ENCODE measurements at regions not wholly inside any gene's neighbourhood (a gene's known extent, or its start where the extent isn't known, plus 50 kb on each side); places are given as distances from the start of the nearest gene placed in this dataset.

- Histone ChIP-seq H3K9ac (ENCODE audit: low read depth, low read length) (no peak overlapping the region), H3K4me1 (ENCODE audit: control insufficient read depth, insufficient read depth, low read length) (no peaks in the 10 kb centered on the region), H3K9me3 (ENCODE audit: control insufficient read depth, insufficient read depth, low read length) (no peaks in the 10 kb centered on the region), H3K27ac (ENCODE audit: low read depth, low read length) (no peak overlapping the region), H3K36me3 (ENCODE audit: control insufficient read depth, insufficient read depth, low read length) (no peaks in the 10 kb centered on the region), H3K27me3 (ENCODE audit: control insufficient read depth, insufficient read depth, low read length) (no peaks in the 10 kb centered on the region), H3K4me3 (ENCODE audit: low read depth, low read length) (no peak overlapping the region)
These were observed 195.6 kb downstream of the KCTD12 start for GRCh38 chr13:76690611-76691010.

- H3K27me3 ChIP-seq (ENCODE audit: control insufficient read depth, insufficient read depth, low read length): no peaks in the 10 kb centered on the region
- H3K9me3 ChIP-seq (ENCODE audit: control insufficient read depth, insufficient read depth, low read length): no peaks in the 10 kb centered on the region
- no peaks in the 10 kb centered on the region for H3K36me3 ChIP-seq (ENCODE audit: control insufficient read depth, insufficient read depth, low read length)
- no peak overlapping the region for H3K9ac ChIP-seq (ENCODE audit: low read depth, low read length)
- no peak overlapping the region for H3K27ac ChIP-seq (ENCODE audit: low read depth, low read length)
- no peak overlapping the region for H3K4me3 ChIP-seq (ENCODE audit: low read depth, low read length)
- peaks cover 3% of the 10 kb centered on the region; the same call in 1 of the 2 replicates for H3K4me1 ChIP-seq (ENCODE audit: control insufficient read depth, insufficient read depth, low read length)
These were observed 198.7 kb downstream of the KCTD12 start for GRCh38 chr13:76687467-76687866.

- no peak overlapping the region for H3K4me3 ChIP-seq (ENCODE audit: low read depth, low read length)
- no peaks in the 10 kb centered on the region for H3K9me3 ChIP-seq (ENCODE audit: control insufficient read depth, insufficient read depth, low read length)
- H3K27me3 ChIP-seq (ENCODE audit: control insufficient read depth, insufficient read depth, low read length): no peaks in the 10 kb centered on the region
- H3K9ac ChIP-seq (ENCODE audit: low read depth, low read length): no peak overlapping the region
- H3K27ac ChIP-seq (ENCODE audit: low read depth, low read length): no peak overlapping the region
- peaks cover 3% of the 10 kb centered on the region; the same call in 1 of the 2 replicates for H3K4me1 ChIP-seq (ENCODE audit: control insufficient read depth, insufficient read depth, low read length)
- H3K36me3 ChIP-seq (ENCODE audit: control insufficient read depth, insufficient read depth, low read length): no peaks in the 10 kb centered on the region
These were observed 200.3 kb downstream of the KCTD12 start for GRCh38 chr13:76685938-76686337.

- Histone ChIP-seq H3K4me3 (ENCODE audit: low read depth, low read length) (no peak overlapping the region), H3K27me3 (ENCODE audit: control insufficient read depth, insufficient read depth, low read length) (no peaks in the 10 kb centered on the region), H3K27ac (ENCODE audit: low read depth, low read length) (no peak overlapping the region), H3K4me1 (ENCODE audit: control insufficient read depth, insufficient read depth, low read length) (peaks cover 3% of the 10 kb centered on the region; the same call in 1 of the 2 replicates), H3K36me3 (ENCODE audit: control insufficient read depth, insufficient read depth, low read length) (no peaks in the 10 kb centered on the region), H3K9me3 (ENCODE audit: control insufficient read depth, insufficient read depth, low read length) (no peaks in the 10 kb centered on the region), H3K9ac (ENCODE audit: low read depth, low read length) (no peak overlapping the region)
These were observed 201.9 kb downstream of the KCTD12 start for GRCh38 chr13:76684336-76684735.

- Histone ChIP-seq H3K36me3 (ENCODE audit: control insufficient read depth, insufficient read depth, low read length) (no peaks in the 10 kb centered on the region), H3K9me3 (ENCODE audit: control insufficient read depth, insufficient read depth, low read length) (no peaks in the 10 kb centered on the region), H3K4me1 (ENCODE audit: control insufficient read depth, insufficient read depth, low read length) (peaks cover 3% of the 10 kb centered on the region; the same call in 1 of the 2 replicates), H3K4me3 (ENCODE audit: low read depth, low read length) (no peak overlapping the region), H3K9ac (ENCODE audit: low read depth, low read length) (no peak overlapping the region), H3K27ac (ENCODE audit: low read depth, low read length) (no peak overlapping the region), H3K27me3 (ENCODE audit: control insufficient read depth, insufficient read depth, low read length) (no peaks in the 10 kb centered on the region)
These were observed 202.4 kb downstream of the KCTD12 start for GRCh38 chr13:76683854-76684253.

- no peaks in the 10 kb centered on the region for H3K27me3 ChIP-seq (ENCODE audit: control insufficient read depth, insufficient read depth, low read length)
- H3K9me3 ChIP-seq (ENCODE audit: control insufficient read depth, insufficient read depth, low read length): no peaks in the 10 kb centered on the region
- no peak overlapping the region for H3K9ac ChIP-seq (ENCODE audit: low read depth, low read length)
- no peak overlapping the region for H3K27ac ChIP-seq (ENCODE audit: low read depth, low read length)
- H3K4me3 ChIP-seq (ENCODE audit: low read depth, low read length): no peak overlapping the region
- H3K4me1 ChIP-seq (ENCODE audit: control insufficient read depth, insufficient read depth, low read length): peaks cover 3% of the 10 kb centered on the region; the same call in 1 of the 2 replicates
- H3K36me3 ChIP-seq (ENCODE audit: control insufficient read depth, insufficient read depth, low read length): no peaks in the 10 kb centered on the region
These were observed 203.0 kb downstream of the KCTD12 start for GRCh38 chr13:76683168-76683567.

GRCh38 chr13:76680112-76680511 is 206.1 kb downstream of the KCTD12 start:
- no peaks in the 10 kb centered on the region for H3K36me3 ChIP-seq (ENCODE audit: control insufficient read depth, insufficient read depth, low read length)
- no peak overlapping the region for H3K4me3 ChIP-seq (ENCODE audit: low read depth, low read length)
- H3K27ac ChIP-seq (ENCODE audit: low read depth, low read length): no peak overlapping the region
- H3K9ac ChIP-seq (ENCODE audit: low read depth, low read length): no peak overlapping the region
- no peaks in the 10 kb centered on the region for H3K27me3 ChIP-seq (ENCODE audit: control insufficient read depth, insufficient read depth, low read length)
- peaks cover 3% of the 10 kb centered on the region; the same call in 1 of the 2 replicates for H3K4me1 ChIP-seq (ENCODE audit: control insufficient read depth, insufficient read depth, low read length)
- no peaks in the 10 kb centered on the region for H3K9me3 ChIP-seq (ENCODE audit: control insufficient read depth, insufficient read depth, low read length)

- Histone ChIP-seq H3K9ac (ENCODE audit: low read depth, low read length) (no peak overlapping the region), H3K4me1 (ENCODE audit: control insufficient read depth, insufficient read depth, low read length) (no peaks in the 10 kb centered on the region), H3K27ac (ENCODE audit: low read depth, low read length) (no peak overlapping the region), H3K27me3 (ENCODE audit: control insufficient read depth, insufficient read depth, low read length) (no peaks in the 10 kb centered on the region), H3K36me3 (ENCODE audit: control insufficient read depth, insufficient read depth, low read length) (no peaks in the 10 kb centered on the region), H3K9me3 (ENCODE audit: control insufficient read depth, insufficient read depth, low read length) (no peaks in the 10 kb centered on the region), H3K4me3 (ENCODE audit: low read depth, low read length) (no peak overlapping the region)
These were observed 209.2 kb downstream of the KCTD12 start for GRCh38 chr13:76677043-76677442.

GRCh38 chr13:76672420-76672819 is 213.8 kb downstream of the KCTD12 start:
- no peaks in the 10 kb centered on the region for H3K9me3 ChIP-seq (ENCODE audit: control insufficient read depth, insufficient read depth, low read length)
- H3K27me3 ChIP-seq (ENCODE audit: control insufficient read depth, insufficient read depth, low read length): no peaks in the 10 kb centered on the region
- H3K36me3 ChIP-seq (ENCODE audit: control insufficient read depth, insufficient read depth, low read length): no peaks in the 10 kb centered on the region
- H3K27ac ChIP-seq (ENCODE audit: low read depth, low read length): no peak overlapping the region
- H3K4me1 ChIP-seq (ENCODE audit: control insufficient read depth, insufficient read depth, low read length): peaks cover 8% of the 10 kb centered on the region
- no peak overlapping the region for H3K4me3 ChIP-seq (ENCODE audit: low read depth, low read length)
- H3K9ac ChIP-seq (ENCODE audit: low read depth, low read length): no peak overlapping the region

- Histone ChIP-seq H3K36me3 (ENCODE audit: control insufficient read depth, insufficient read depth, low read length) (no peaks in the 10 kb centered on the region), H3K27ac (ENCODE audit: low read depth, low read length) (no peak overlapping the region), H3K27me3 (ENCODE audit: control insufficient read depth, insufficient read depth, low read length) (no peaks in the 10 kb centered on the region), H3K9ac (ENCODE audit: low read depth, low read length) (no peak overlapping the region), H3K9me3 (ENCODE audit: control insufficient read depth, insufficient read depth, low read length) (no peaks in the 10 kb centered on the region), H3K4me3 (ENCODE audit: low read depth, low read length) (no peak overlapping the region), H3K4me1 (ENCODE audit: control insufficient read depth, insufficient read depth, low read length) (peaks cover 8% of the 10 kb centered on the region)
These were observed 217.5 kb downstream of the KCTD12 start for GRCh38 chr13:76668716-76669115.

GRCh38 chr13:76668141-76668540 is 218.1 kb downstream of the KCTD12 start:
- no peak overlapping the region for H3K4me3 ChIP-seq (ENCODE audit: low read depth, low read length)
- no peak overlapping the region for H3K9ac ChIP-seq (ENCODE audit: low read depth, low read length)
- H3K9me3 ChIP-seq (ENCODE audit: control insufficient read depth, insufficient read depth, low read length): no peaks in the 10 kb centered on the region
- H3K27me3 ChIP-seq (ENCODE audit: control insufficient read depth, insufficient read depth, low read length): no peaks in the 10 kb centered on the region
- H3K36me3 ChIP-seq (ENCODE audit: control insufficient read depth, insufficient read depth, low read length): no peaks in the 10 kb centered on the region
- H3K27ac ChIP-seq (ENCODE audit: low read depth, low read length): no peak overlapping the region
- H3K4me1 ChIP-seq (ENCODE audit: control insufficient read depth, insufficient read depth, low read length): peaks cover 8% of the 10 kb centered on the region

- H3K9ac ChIP-seq (ENCODE audit: low read depth, low read length): no peak overlapping the region
- peaks cover 8% of the 10 kb centered on the region for H3K4me1 ChIP-seq (ENCODE audit: control insufficient read depth, insufficient read depth, low read length)
- H3K27ac ChIP-seq (ENCODE audit: low read depth, low read length): no peak overlapping the region
- no peaks in the 10 kb centered on the region for H3K36me3 ChIP-seq (ENCODE audit: control insufficient read depth, insufficient read depth, low read length)
- H3K9me3 ChIP-seq (ENCODE audit: control insufficient read depth, insufficient read depth, low read length): no peaks in the 10 kb centered on the region
- H3K4me3 ChIP-seq (ENCODE audit: low read depth, low read length): no peak overlapping the region
- H3K27me3 ChIP-seq (ENCODE audit: control insufficient read depth, insufficient read depth, low read length): no peaks in the 10 kb centered on the region
These were observed 218.7 kb downstream of the KCTD12 start for GRCh38 chr13:76667551-76667950.
